ENCODE measurements at regions not wholly inside any gene's neighbourhood (a gene's known extent, or its start where the extent isn't known, plus 50 kb on each side); places are given as distances from the start of the nearest gene placed in this dataset.

DNA sequence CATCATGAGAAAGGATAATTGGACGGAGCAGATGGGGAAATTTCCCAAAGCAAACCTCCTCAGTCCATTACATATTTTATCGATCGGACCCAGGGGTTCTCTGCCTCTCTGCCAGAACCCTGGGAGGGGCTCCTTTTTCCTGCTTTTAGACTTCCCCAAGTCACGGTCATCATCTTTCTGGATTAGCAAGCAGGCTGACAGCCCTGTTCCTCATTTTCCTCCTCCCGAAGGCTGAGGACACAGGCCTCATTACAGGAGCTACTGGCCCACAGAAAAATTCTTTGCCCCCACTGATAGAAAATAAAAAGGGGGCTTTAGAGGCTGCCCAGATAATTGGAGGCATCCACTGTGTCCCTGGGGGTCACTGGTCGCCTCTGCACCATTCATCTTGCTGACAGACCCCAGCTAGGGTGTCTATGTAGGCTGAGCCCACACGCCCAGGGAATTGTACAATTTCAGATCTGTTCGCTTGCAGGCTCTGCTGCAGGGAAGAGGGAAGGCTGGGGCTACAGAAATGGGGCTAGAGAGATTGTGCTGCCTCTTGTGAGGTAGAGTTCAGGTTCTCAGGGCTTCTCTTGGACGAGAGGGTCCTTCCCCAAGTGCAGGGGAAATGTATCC lies 125.7 kb upstream of the SDK1 start:
- no peaks in the 10 kb centered on the region for H3K36me3 ChIP-seq (ENCODE audit: control insufficient read depth in 2 of 2, extremely low read depth in 1 of 2, insufficient read depth in 2 of 2, low read length in 2 of 2)
- no peaks in the 10 kb centered on the region for H3K27me3 ChIP-seq (ENCODE audit: control insufficient read depth, extremely low read depth, insufficient read depth, low read length)
- H3K9me3 ChIP-seq (ENCODE audit: control insufficient read depth, low read depth, low read length): no peaks in the 10 kb centered on the region
- H3K9ac ChIP-seq (ENCODE audit: control insufficient read depth, extremely low read depth, insufficient read depth, low read length): no peak overlapping the region
- H3K9me1 ChIP-seq (ENCODE audit: control insufficient read depth, extremely low read depth, insufficient read depth, low read length): no peaks in the 10 kb centered on the region
- no peaks in the 10 kb centered on the region for H4K20me1 ChIP-seq (ENCODE audit: control insufficient read depth, extremely low read depth, insufficient read depth, low read length)
- FAIRE-seq (no peak), DNase-seq (ENCODE audit: low read depth, low spot score) (no peak)
- H2AFZ ChIP-seq (ENCODE audit: control insufficient read depth, low read length): no peak overlapping the region
- no peak overlapping the region for H3K4me3 ChIP-seq (ENCODE audit: control insufficient read depth in 2 of 3, extremely low read depth in 1 of 3, insufficient read depth in 2 of 3, low read depth in 1 of 3, low read length in 3 of 3)
- H3K27ac ChIP-seq (ENCODE audit: control insufficient read depth, insufficient read depth, low read length): no peak overlapping the region
- dilution Hi-C loops (cut with MboI; ENCODE audit: extremely low pct_ligation_motif_present, low sequenced_read_pairs): no loop called here
- no peak for TF ChIP-seq EZH2 (IDR thresholded peaks at IDR 0.05; ENCODE audit: low read length)
- TF ChIP-seq, protein P1, sequence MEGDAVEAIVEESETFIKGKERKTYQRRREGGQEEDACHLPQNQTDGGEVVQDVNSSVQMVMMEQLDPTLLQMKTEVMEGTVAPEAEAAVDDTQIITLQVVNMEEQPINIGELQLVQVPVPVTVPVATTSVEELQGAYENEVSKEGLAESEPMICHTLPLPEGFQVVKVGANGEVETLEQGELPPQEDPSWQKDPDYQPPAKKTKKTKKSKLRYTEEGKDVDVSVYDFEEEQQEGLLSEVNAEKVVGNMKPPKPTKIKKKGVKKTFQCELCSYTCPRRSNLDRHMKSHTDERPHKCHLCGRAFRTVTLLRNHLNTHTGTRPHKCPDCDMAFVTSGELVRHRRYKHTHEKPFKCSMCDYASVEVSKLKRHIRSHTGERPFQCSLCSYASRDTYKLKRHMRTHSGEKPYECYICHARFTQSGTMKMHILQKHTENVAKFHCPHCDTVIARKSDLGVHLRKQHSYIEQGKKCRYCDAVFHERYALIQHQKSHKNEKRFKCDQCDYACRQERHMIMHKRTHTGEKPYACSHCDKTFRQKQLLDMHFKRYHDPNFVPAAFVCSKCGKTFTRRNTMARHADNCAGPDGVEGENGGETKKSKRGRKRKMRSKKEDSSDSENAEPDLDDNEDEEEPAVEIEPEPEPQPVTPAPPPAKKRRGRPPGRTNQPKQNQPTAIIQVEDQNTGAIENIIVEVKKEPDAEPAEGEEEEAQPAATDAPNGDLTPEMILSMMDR (optimal IDR thresholded peaks at IDR 0.05 in 1 of 3, IDR thresholded peaks at IDR 0.05 in 1 of 3, conservative IDR thresholded peaks at IDR 0.05 in 1 of 3; ENCODE audit: extremely low read depth in 1 of 3, insufficient read depth in 2 of 3, low read length in 3 of 3): no peak
- H3K4me1 ChIP-seq (ENCODE audit: control insufficient read depth, extremely low read depth, insufficient read depth, low read length): no peaks in the 10 kb centered on the region
- H3K79me2 ChIP-seq (ENCODE audit: control insufficient read depth, insufficient read depth, low read length): no peaks in the 10 kb centered on the region
- no peak overlapping the region for H3K4me2 ChIP-seq (ENCODE audit: control insufficient read depth, extremely low read depth, insufficient read depth, low read depth, low read length)

DNA sequence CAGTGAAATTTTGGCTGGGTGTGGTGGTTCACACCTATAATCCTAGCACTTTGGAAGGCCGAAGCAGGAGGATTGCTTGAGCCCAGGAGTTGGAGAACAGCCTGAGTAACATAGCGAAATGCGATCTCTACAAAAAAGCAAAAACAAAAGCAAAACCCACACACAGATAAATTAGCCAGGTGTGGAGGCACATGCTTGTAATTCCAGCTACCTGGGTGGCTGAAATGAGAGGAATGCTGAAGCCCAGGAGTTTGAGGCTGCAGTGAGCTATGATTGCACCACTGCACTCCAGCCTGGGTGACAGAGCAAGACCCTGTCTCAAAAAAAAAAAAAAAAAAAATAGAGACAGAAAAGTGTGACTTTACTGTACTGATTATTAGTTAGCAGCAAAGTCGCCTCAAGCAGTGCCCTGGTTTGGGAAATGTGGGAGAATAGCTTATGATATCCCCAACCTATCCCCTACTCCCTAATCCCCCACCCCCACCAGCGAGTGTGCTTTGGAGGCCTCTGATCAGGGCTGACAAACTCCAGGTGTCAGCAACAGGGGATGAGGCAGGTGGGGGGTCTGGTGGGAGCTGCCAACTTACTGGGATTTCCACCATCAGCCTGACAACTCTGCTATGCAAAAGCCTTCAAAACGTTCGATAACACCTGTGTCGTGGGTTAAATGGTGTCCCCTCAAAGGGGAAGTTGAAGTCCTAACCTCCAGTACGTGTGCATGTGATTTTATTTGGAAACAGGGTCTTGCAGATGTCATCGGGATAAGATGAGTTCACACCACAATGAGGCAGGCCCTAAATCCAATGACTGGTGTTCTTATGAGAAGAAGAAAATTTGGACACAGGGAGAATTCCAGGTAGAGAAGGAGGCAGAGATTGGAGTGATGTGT lies 124.7 kb upstream of the SDK1 start:
- H3K9me1 ChIP-seq (ENCODE audit: control insufficient read depth, extremely low read depth, insufficient read depth, low read length): no peaks in the 10 kb centered on the region
- DNase-seq (ENCODE audit: low read depth, low spot score) (no peak), FAIRE-seq (no peak)
- no peak overlapping the region for H3K9ac ChIP-seq (ENCODE audit: control insufficient read depth, extremely low read depth, insufficient read depth, low read length)
- no peaks in the 10 kb centered on the region for H3K79me2 ChIP-seq (ENCODE audit: control insufficient read depth, insufficient read depth, low read length)
- H2AFZ ChIP-seq (ENCODE audit: control insufficient read depth, low read length): no peak overlapping the region
- no peak overlapping the region for H3K4me3 ChIP-seq (ENCODE audit: control insufficient read depth in 2 of 3, extremely low read depth in 1 of 3, insufficient read depth in 2 of 3, low read depth in 1 of 3, low read length in 3 of 3)
- dilution Hi-C loops (cut with MboI; ENCODE audit: extremely low pct_ligation_motif_present, low sequenced_read_pairs): no loop called here
- no peak for TF ChIP-seq EZH2 (IDR thresholded peaks at IDR 0.05; ENCODE audit: low read length)
- TF ChIP-seq, protein P1 (optimal IDR thresholded peaks at IDR 0.05 in 1 of 3, IDR thresholded peaks at IDR 0.05 in 1 of 3, conservative IDR thresholded peaks at IDR 0.05 in 1 of 3; ENCODE audit: extremely low read depth in 1 of 3, insufficient read depth in 2 of 3, low read length in 3 of 3): no peak
- H4K20me1 ChIP-seq (ENCODE audit: control insufficient read depth, extremely low read depth, insufficient read depth, low read length): no peaks in the 10 kb centered on the region
- no peak overlapping the region for H3K27ac ChIP-seq (ENCODE audit: control insufficient read depth, insufficient read depth, low read length)
- no peaks in the 10 kb centered on the region for H3K36me3 ChIP-seq (ENCODE audit: control insufficient read depth in 2 of 2, extremely low read depth in 1 of 2, insufficient read depth in 2 of 2, low read length in 2 of 2)
- no peaks in the 10 kb centered on the region for H3K4me1 ChIP-seq (ENCODE audit: control insufficient read depth, extremely low read depth, insufficient read depth, low read length)
- no peak overlapping the region for H3K4me2 ChIP-seq (ENCODE audit: control insufficient read depth, extremely low read depth, insufficient read depth, low read depth, low read length)
- no peaks in the 10 kb centered on the region for H3K27me3 ChIP-seq (ENCODE audit: control insufficient read depth, extremely low read depth, insufficient read depth, low read length)
- no peaks in the 10 kb centered on the region for H3K9me3 ChIP-seq (ENCODE audit: control insufficient read depth, low read depth, low read length)

Measured in keratinocyte (primary cell).